B cell (primary cell): ENCODE measurements at regions not wholly inside any gene's neighbourhood (a gene's known extent, or its start where the extent isn't known, plus 50 kb on each side); places are given as distances from the start of the nearest gene placed in this dataset.

Experiments used
- CTCF ChIP-seq: fragments of 200-600 bp; IDR thresholded peaks from one replicate; pipeline ENCODE4 v1.8.0; 2022; ENCODE audit warnings: antibody characterized with exemption, mild to moderate bottlenecking
- EZH2 ChIP-seq: IDR thresholded peaks from 2 replicates; pipeline ENCODE4 v1.6.1; 2012; ENCODE audit warnings: borderline replicate concordance, low read depth, mild to moderate bottlenecking, moderate library complexity, low read length; ENCODE audit not compliant: insufficient read depth, poor library complexity, severe bottlenecking

GRCh38 chr12:115722181-115722580 is 555.3 kb downstream of the MED13L start:
- TF ChIP-seq CTCF (no peak), EZH2 (no peak)
